CD4-positive, alpha-beta T cell treated with Interleukin-1 beta for 1 hour (primary cell): ENCODE measurements at regions not wholly inside any gene's neighbourhood (a gene's known extent, or its start where the extent isn't known, plus 50 kb on each side); places are given as distances from the start of the nearest gene placed in this dataset.
"Not testable (repeated sequence)": the region's sequence is repeated elsewhere in the genome, so short reads cannot be mapped to it uniquely, and the experiment has no call there.

ENCODE experiments used
- DNase-seq, 2 donors: peaks; one replicate each; pipeline ENCODE4 v3.0.0-alpha.2; 2020 to 2022

GRCh38 chr5:127133071-127133470 lies 59.8 kb upstream of the C5orf63 start:
- DNase-seq = no peak

GRCh38 chr5:127136908-127137307 lies 63.6 kb upstream of the C5orf63 start:
- DNase-seq = no peak

- no peak for DNase-seq
These were observed 70.4 kb upstream of the C5orf63 start for GRCh38 chr5:127143722-127144121.

GRCh38 chr5:127153031-127153430 lies 79.7 kb upstream of the C5orf63 start:
- DNase-seq = no peak

- DNase-seq = no peak
These were observed 80.2 kb upstream of the C5orf63 start for GRCh38 chr5:127153521-127153920.

- no peak for DNase-seq
These were observed 90.4 kb upstream of the C5orf63 start for GRCh38 chr5:127163750-127164149.

GRCh38 chr5:127170918-127171600 lies 97.8 kb upstream of the C5orf63 start:
- no peak for DNase-seq

GRCh38 chr5:127176769-127177168 lies 103.5 kb upstream of the C5orf63 start:
- DNase-seq = no peak

- not testable (repeated sequence) for DNase-seq
These were observed 108.0 kb upstream of the MEGF10 start for GRCh38 chr5:127182631-127183030.

- DNase-seq = no peak
These were observed 107.3 kb upstream of the MEGF10 start for GRCh38 chr5:127183332-127183731.

GRCh38 chr5:127184851-127185250 lies 105.7 kb upstream of the MEGF10 start:
- no peak for DNase-seq

GRCh38 chr5:127186657-127187056 lies 103.9 kb upstream of the MEGF10 start:
- DNase-seq = no peak

- no peak for DNase-seq
These were observed 102.9 kb upstream of the MEGF10 start for GRCh38 chr5:127187706-127188105.

- no peak for DNase-seq
These were observed 98.4 kb upstream of the MEGF10 start for GRCh38 chr5:127192150-127192549.

- DNase-seq = no peak
These were observed 97.7 kb upstream of the MEGF10 start for GRCh38 chr5:127192836-127193338.

GRCh38 chr5:127196042-127196441 lies 94.6 kb upstream of the MEGF10 start:
- DNase-seq = no peak

- DNase-seq = not testable (repeated sequence)
These were observed 93.0 kb upstream of the MEGF10 start for GRCh38 chr5:127197402-127198167.

GRCh38 chr5:127202738-127203137 lies 87.9 kb upstream of the MEGF10 start:
- not testable (repeated sequence) for DNase-seq

GRCh38 chr5:127203818-127204217 lies 86.8 kb upstream of the MEGF10 start:
- no peak for DNase-seq

- DNase-seq = no peak
These were observed 85.4 kb upstream of the MEGF10 start for GRCh38 chr5:127205147-127205546.

- no peak for DNase-seq
These were observed 84.1 kb upstream of the MEGF10 start for GRCh38 chr5:127206320-127207113.

- DNase-seq = no peak
These were observed 80.6 kb upstream of the MEGF10 start for GRCh38 chr5:127210042-127210441.

- DNase-seq = no peak
These were observed 77.4 kb upstream of the MEGF10 start for GRCh38 chr5:127213231-127213630.
